GM23338 (cell line): ENCODE measurements at regions not wholly inside any gene's neighbourhood (a gene's known extent, or its start where the extent isn't known, plus 50 kb on each side); places are given as distances from the start of the nearest gene placed in this dataset.

Experiments
- ATAC-seq: fragments of 200-7000 bp; cut with Tn5 transposase; 3 replicates; pipeline ENCODE4 v1.9.1; 2020
- DNase-seq: peaks from one replicate; pipeline ENCODE4 v3.0.0-alpha.2; 2015; ENCODE audit warnings: low spot score
- H2AFZ ChIP-seq: fragments of 200-600 bp; sonication (generic); 2 replicates; pipeline ENCODE4 v1.8.0; 2016; ENCODE audit warnings: antibody characterized with exemption, mild to moderate bottlenecking, moderate library complexity
- H3F3A ChIP-seq: fragments of 200-600 bp; sonication (generic); replicated peaks from 2 replicates; pipeline ENCODE4 v1.8.0; 2017; ENCODE audit warnings: antibody characterized with exemption, mixed run types, low read depth
- H3K27ac ChIP-seq: fragments of 200-600 bp; sonication (generic); 2 replicates; pipeline ENCODE4 v1.6.1; 2016; ENCODE audit warnings: low read depth
- H3K27me3 ChIP-seq: fragments of 200-600 bp; sonication (generic); 2 replicates; pipeline ENCODE4 v1.8.0; 2016; ENCODE audit warnings: mild to moderate bottlenecking, mixed run types, moderate library complexity; ENCODE audit not compliant: insufficient read depth
- H3K36me3 ChIP-seq: fragments of 200-600 bp; sonication (generic); 2 replicates; pipeline ENCODE4 v1.8.0; 2016; ENCODE audit warnings: mild to moderate bottlenecking; ENCODE audit not compliant: insufficient read depth
- H3K4me1 ChIP-seq: fragments of 200-600 bp; sonication (generic); 2 replicates; pipeline ENCODE4 v1.8.0; 2016; ENCODE audit warnings: mild to moderate bottlenecking, moderate library complexity; ENCODE audit not compliant: insufficient read depth
- H3K4me2 ChIP-seq: fragments of 200-600 bp; sonication (generic); 2 replicates; pipeline ENCODE4 v1.7.1; 2017; ENCODE audit warnings: mixed run types
- H3K4me3 ChIP-seq: fragments of 200-600 bp; sonication (generic); 2 replicates; pipeline ENCODE4 v1.6.1; 2016; ENCODE audit warnings: mixed run types
- H3K79me2 ChIP-seq: fragments of 200-600 bp; sonication (generic); replicated peaks from 2 replicates; pipeline ENCODE4 v1.8.0; 2017; ENCODE audit warnings: mild to moderate bottlenecking; ENCODE audit not compliant: insufficient read depth
- H3K9me2 ChIP-seq: fragments of 200-600 bp; sonication (generic); 2 replicates; pipeline ENCODE4 v1.8.0; 2017; ENCODE audit not compliant: insufficient read depth
- H4K20me1 ChIP-seq: fragments of 200-600 bp; sonication (generic); replicated peaks from 2 replicates; pipeline ENCODE4 v1.8.0; 2017; ENCODE audit warnings: mild to moderate bottlenecking; ENCODE audit not compliant: insufficient read depth
- H3K27ac Mint-ChIP-seq: 2 replicates; pipeline ENCODE4 v1.8.0; 2020; ENCODE audit warnings: inconsistent platforms, mild to moderate bottlenecking, moderate library complexity, mixed read lengths
- H3K27me3 Mint-ChIP-seq: 3 replicates; pipeline ENCODE4 v1.8.0; 2022; ENCODE audit warnings: low read depth, mild to moderate bottlenecking, moderate library complexity, mixed read lengths, inconsistent platforms; ENCODE audit not compliant: insufficient read depth, poor library complexity
- H3K36me3 Mint-ChIP-seq: 3 replicates; pipeline ENCODE4 v1.8.0; 2021; ENCODE audit warnings: low read depth, mild to moderate bottlenecking, inconsistent platforms, moderate library complexity, mixed read lengths
- H3K4me1 Mint-ChIP-seq: 3 replicates; pipeline ENCODE4 v1.8.0; 2020; ENCODE audit warnings: mild to moderate bottlenecking, inconsistent platforms, mixed read lengths
- H3K4me3 Mint-ChIP-seq: 3 replicates; pipeline ENCODE4 v1.8.0; 2021; ENCODE audit warnings: moderate library complexity, mild to moderate bottlenecking, inconsistent platforms, mixed read lengths
- H3K9me3 Mint-ChIP-seq: 3 replicates; pipeline ENCODE4 v1.8.0; 2020; ENCODE audit warnings: moderate library complexity, mild to moderate bottlenecking, inconsistent platforms, mixed read lengths
- CTCF ChIP-seq, 2 experiments: fragments of 200-600 bp in 1 of 2; sonication (generic) in 1 of 2; conservative IDR thresholded peaks; 2 replicates each; pipeline versions ENCODE4 v1.5.1 to v1.6.1; 2016 to 2017; ENCODE audit warnings: antibody characterized with exemption in 2 of 2, low read depth in 2 of 2, mild to moderate bottlenecking in 2 of 2, moderate library complexity in 1 of 2
- ETS1 ChIP-seq: IDR thresholded peaks from 2 replicates; pipeline ENCODE4 v1.6.1; 2016; ENCODE audit warnings: antibody characterized with exemption
- EZH2 ChIP-seq: fragments of 200-600 bp; sonication (generic); IDR thresholded peaks from one replicate; pipeline ENCODE4 v1.8.0; 2017; ENCODE audit warnings: antibody characterized with exemption, mild to moderate bottlenecking, low read depth; ENCODE audit not compliant: unreplicated experiment
- EZH2phosphoT487 ChIP-seq: fragments of 200-600 bp; sonication (generic); IDR thresholded peaks from one replicate; pipeline ENCODE4 v1.8.1; 2018; ENCODE audit warnings: antibody characterized with exemption; ENCODE audit not compliant: unreplicated experiment
- NANOG ChIP-seq: IDR thresholded peaks from 2 replicates; pipeline ENCODE4 v1.6.1; 2016; ENCODE audit warnings: antibody characterized with exemption, borderline replicate concordance
- REST ChIP-seq: IDR thresholded peaks from one replicate; pipeline ENCODE4 v1.6.1; 2018; ENCODE audit warnings: antibody characterized with exemption; ENCODE audit not compliant: unreplicated experiment
- ZNF331 ChIP-seq: fragments of 250-450 bp; sonication (Bioruptor Pico); IDR thresholded peaks from 2 replicates; pipeline ENCODE4 v1.5.0; 2020; ENCODE audit warnings: low read depth, mild to moderate bottlenecking, moderate library complexity
- TF ChIP-seq, protein P1 (sequence below): fragments of 250-450 bp; sonication (Bioruptor Pico); IDR thresholded peaks from 2 replicates; pipeline ENCODE4 v1.5.0; 2020; ENCODE audit warnings: mild to moderate bottlenecking, moderate library complexity

GRCh38 chr4:3860913-3861636, 94.9 kb downstream of the ADRA2C start:
- H3K27me3 ChIP-seq: no peaks in the 10 kb centered on the region
- Mint-ChIP-seq H3K9me3 (no peaks in the 10 kb centered on the region; the same call in 2 of the 3 replicates), H3K4me3 (no peak overlapping the region), H3K4me1 (peaks cover 25% of the 10 kb centered on the region), H3K27me3 (peaks cover 13% of the 10 kb centered on the region), H3K36me3 (no peaks in the 10 kb centered on the region), H3K27ac (no peak overlapping the region)
- no peak overlapping the region for H3K27ac ChIP-seq
- no peak overlapping the region; the same call in 1 of the 2 replicates for H3K4me2 ChIP-seq
- no peaks in the 10 kb centered on the region for H3K9me2 ChIP-seq
- no peak for ATAC-seq
- no peak overlapping the region for H2AFZ ChIP-seq
- H3K4me1 ChIP-seq: peaks cover 20% of the 10 kb centered on the region
- no peak for DNase-seq
- H3K36me3 ChIP-seq: no peaks in the 10 kb centered on the region
- no peaks in the 10 kb centered on the region; the same call in 1 of the 2 replicates for H3K79me2 ChIP-seq
- no peaks in the 10 kb centered on the region for H4K20me1 ChIP-seq
- TF ChIP-seq REST (no peak), EZH2 (no peak), EZH2phosphoT487 (no peak), ETS1 (no peak), CTCF (conservative IDR thresholded peaks at IDR 0.05; ENCODE audit: low read depth in 2 of 2) (no peak), ZNF331 (CRISPR knock-in tag) (no peak), NANOG (no peak)
- TF ChIP-seq, protein P1, sequence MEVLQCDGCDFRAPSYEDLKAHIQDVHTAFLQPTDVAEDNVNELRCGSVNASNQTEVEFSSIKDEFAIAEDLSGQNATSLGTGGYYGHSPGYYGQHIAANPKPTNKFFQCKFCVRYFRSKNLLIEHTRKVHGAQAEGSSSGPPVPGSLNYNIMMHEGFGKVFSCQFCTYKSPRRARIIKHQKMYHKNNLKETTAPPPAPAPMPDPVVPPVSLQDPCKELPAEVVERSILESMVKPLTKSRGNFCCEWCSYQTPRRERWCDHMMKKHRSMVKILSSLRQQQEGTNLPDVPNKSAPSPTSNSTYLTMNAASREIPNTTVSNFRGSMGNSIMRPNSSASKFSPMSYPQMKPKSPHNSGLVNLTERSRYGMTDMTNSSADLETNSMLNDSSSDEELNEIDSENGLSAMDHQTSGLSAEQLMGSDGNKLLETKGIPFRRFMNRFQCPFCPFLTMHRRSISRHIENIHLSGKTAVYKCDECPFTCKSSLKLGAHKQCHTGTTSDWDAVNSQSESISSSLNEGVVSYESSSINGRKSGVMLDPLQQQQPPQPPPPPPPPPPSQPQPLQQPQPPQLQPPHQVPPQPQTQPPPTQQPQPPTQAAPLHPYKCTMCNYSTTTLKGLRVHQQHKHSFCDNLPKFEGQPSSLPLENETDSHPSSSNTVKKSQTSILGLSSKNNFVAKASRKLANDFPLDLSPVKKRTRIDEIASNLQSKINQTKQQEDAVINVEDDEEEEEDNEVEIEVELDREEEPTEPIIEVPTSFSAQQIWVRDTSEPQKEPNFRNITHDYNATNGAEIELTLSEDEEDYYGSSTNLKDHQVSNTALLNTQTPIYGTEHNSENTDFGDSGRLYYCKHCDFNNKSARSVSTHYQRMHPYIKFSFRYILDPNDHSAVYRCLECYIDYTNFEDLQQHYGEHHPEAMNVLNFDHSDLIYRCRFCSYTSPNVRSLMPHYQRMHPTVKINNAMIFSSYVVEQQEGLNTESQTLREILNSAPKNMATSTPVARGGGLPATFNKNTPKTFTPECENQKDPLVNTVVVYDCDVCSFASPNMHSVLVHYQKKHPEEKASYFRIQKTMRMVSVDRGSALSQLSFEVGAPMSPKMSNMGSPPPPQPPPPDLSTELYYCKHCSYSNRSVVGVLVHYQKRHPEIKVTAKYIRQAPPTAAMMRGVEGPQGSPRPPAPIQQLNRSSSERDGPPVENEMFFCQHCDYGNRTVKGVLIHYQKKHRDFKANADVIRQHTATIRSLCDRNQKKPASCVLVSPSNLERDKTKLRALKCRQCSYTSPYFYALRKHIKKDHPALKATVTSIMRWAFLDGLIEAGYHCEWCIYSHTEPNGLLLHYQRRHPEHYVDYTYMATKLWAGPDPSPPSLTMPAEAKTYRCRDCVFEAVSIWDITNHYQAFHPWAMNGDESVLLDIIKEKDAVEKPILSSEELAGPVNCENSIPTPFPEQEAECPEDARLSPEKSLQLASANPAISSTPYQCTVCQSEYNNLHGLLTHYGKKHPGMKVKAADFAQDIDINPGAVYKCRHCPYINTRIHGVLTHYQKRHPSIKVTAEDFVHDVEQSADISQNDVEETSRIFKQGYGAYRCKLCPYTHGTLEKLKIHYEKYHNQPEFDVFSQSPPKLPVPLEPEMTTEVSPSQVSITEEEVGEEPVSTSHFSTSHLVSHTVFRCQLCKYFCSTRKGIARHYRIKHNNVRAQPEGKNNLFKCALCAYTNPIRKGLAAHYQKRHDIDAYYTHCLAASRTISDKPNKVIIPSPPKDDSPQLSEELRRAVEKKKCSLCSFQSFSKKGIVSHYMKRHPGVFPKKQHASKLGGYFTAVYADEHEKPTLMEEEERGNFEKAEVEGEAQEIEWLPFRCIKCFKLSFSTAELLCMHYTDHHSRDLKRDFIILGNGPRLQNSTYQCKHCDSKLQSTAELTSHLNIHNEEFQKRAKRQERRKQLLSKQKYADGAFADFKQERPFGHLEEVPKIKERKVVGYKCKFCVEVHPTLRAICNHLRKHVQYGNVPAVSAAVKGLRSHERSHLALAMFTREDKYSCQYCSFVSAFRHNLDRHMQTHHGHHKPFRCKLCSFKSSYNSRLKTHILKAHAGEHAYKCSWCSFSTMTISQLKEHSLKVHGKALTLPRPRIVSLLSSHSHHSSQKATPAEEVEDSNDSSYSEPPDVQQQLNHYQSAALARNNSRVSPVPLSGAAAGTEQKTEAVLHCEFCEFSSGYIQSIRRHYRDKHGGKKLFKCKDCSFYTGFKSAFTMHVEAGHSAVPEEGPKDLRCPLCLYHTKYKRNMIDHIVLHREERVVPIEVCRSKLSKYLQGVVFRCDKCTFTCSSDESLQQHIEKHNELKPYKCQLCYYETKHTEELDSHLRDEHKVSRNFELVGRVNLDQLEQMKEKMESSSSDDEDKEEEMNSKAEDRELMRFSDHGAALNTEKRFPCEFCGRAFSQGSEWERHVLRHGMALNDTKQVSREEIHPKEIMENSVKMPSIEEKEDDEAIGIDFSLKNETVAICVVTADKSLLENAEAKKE: no peak
- H3F3A ChIP-seq: 0 out of 2 replicates have a peak, but pooled peaks cover 5% of the 10 kb centered on the region
- no peak overlapping the region for H3K4me3 ChIP-seq
